ENCODE measurements at regions not wholly inside any gene's neighbourhood (a gene's known extent, or its start where the extent isn't known, plus 50 kb on each side); places are given as distances from the start of the nearest gene placed in this dataset.

GRCh38 chr1:30535595-30536325 is 187.6 kb downstream of the MATN1 start:
- Histone ChIP-seq H3K27ac (ENCODE audit: low read length) (no peak overlapping the region), H3K79me2 (replicated peaks; ENCODE audit: insufficient read depth, low read length) (no peaks in the 10 kb centered on the region), H3K9me3 (ENCODE audit: low read length) (no peaks in the 10 kb centered on the region), H3K9ac (ENCODE audit: low read length) (no peak overlapping the region), H3K27me3 (ENCODE audit: insufficient read depth, low read depth, low read length) (no peaks in the 10 kb centered on the region), H4K20me1 (ENCODE audit: insufficient read depth) (no peaks in the 10 kb centered on the region), H3K9me2 (ENCODE audit: insufficient read depth, low read length) (no peaks in the 10 kb centered on the region), H2AFZ (ENCODE audit: low read depth, low read length) (no peak overlapping the region), H3K4me3 (ENCODE audit: low read length) (no peak overlapping the region), H3F3A (ENCODE audit: insufficient read depth, low read length, poor library complexity, severe bottlenecking) (no peaks in the 10 kb centered on the region), H3K4me2 (ENCODE audit: low read length) (no peak overlapping the region), H3K36me3 (ENCODE audit: insufficient read depth, low read length) (no peaks in the 10 kb centered on the region)
- TF ChIP-seq EP300 (conservative IDR thresholded peaks at IDR 0.05; ENCODE audit: poor library complexity, severe bottlenecking) (no peak), RAD21 (conservative IDR thresholded peaks at IDR 0.05) (no peak), REST (IDR thresholded peaks at IDR 0.05; ENCODE audit: borderline replicate concordance) (no peak), SMC3 (conservative IDR thresholded peaks at IDR 0.05; ENCODE audit: poor library complexity) (no peak), EZH2 (IDR thresholded peaks at IDR 0.05; ENCODE audit: borderline replicate concordance, insufficient read depth, low read length, poor library complexity, severe bottlenecking) (no peak), TAF1 (IDR thresholded peaks at IDR 0.05; ENCODE audit: low read depth) (no peak), POLR2AphosphoS5 (IDR thresholded peaks at IDR 0.05) (no peak), MXI1 (conservative IDR thresholded peaks at IDR 0.05; ENCODE audit: poor library complexity, severe bottlenecking) (no peak)
- TF ChIP-seq, protein P1, sequence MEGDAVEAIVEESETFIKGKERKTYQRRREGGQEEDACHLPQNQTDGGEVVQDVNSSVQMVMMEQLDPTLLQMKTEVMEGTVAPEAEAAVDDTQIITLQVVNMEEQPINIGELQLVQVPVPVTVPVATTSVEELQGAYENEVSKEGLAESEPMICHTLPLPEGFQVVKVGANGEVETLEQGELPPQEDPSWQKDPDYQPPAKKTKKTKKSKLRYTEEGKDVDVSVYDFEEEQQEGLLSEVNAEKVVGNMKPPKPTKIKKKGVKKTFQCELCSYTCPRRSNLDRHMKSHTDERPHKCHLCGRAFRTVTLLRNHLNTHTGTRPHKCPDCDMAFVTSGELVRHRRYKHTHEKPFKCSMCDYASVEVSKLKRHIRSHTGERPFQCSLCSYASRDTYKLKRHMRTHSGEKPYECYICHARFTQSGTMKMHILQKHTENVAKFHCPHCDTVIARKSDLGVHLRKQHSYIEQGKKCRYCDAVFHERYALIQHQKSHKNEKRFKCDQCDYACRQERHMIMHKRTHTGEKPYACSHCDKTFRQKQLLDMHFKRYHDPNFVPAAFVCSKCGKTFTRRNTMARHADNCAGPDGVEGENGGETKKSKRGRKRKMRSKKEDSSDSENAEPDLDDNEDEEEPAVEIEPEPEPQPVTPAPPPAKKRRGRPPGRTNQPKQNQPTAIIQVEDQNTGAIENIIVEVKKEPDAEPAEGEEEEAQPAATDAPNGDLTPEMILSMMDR (IDR thresholded peaks at IDR 0.05; ENCODE audit: poor library complexity, severe bottlenecking), result no peak

- Histone ChIP-seq H3K9me3 (ENCODE audit: low read length) (no peaks in the 10 kb centered on the region), H3K36me3 (ENCODE audit: insufficient read depth, low read length) (no peaks in the 10 kb centered on the region), H3K4me2 (ENCODE audit: low read length) (no peak overlapping the region), H3K9me2 (ENCODE audit: insufficient read depth, low read length) (no peaks in the 10 kb centered on the region), H3K4me3 (ENCODE audit: low read length) (no peak overlapping the region), H3F3A (ENCODE audit: insufficient read depth, low read length, poor library complexity, severe bottlenecking) (no peaks in the 10 kb centered on the region), H3K79me2 (replicated peaks; ENCODE audit: insufficient read depth, low read length) (no peaks in the 10 kb centered on the region), H2AFZ (ENCODE audit: low read depth, low read length) (no peak overlapping the region), H3K27me3 (ENCODE audit: insufficient read depth, low read depth, low read length) (no peaks in the 10 kb centered on the region), H4K20me1 (ENCODE audit: insufficient read depth) (no peaks in the 10 kb centered on the region), H3K9ac (ENCODE audit: low read length) (no peak overlapping the region), H3K27ac (ENCODE audit: low read length) (no peak overlapping the region)
- TF ChIP-seq EZH2 (IDR thresholded peaks at IDR 0.05; ENCODE audit: borderline replicate concordance, insufficient read depth, low read length, poor library complexity, severe bottlenecking) (no peak), POLR2AphosphoS5 (IDR thresholded peaks at IDR 0.05) (no peak), TAF1 (IDR thresholded peaks at IDR 0.05; ENCODE audit: low read depth) (no peak), RAD21 (conservative IDR thresholded peaks at IDR 0.05) (no peak), SMC3 (conservative IDR thresholded peaks at IDR 0.05; ENCODE audit: poor library complexity) (no peak), EP300 (conservative IDR thresholded peaks at IDR 0.05; ENCODE audit: poor library complexity, severe bottlenecking) (no peak), MXI1 (conservative IDR thresholded peaks at IDR 0.05; ENCODE audit: poor library complexity, severe bottlenecking) (no peak), REST (IDR thresholded peaks at IDR 0.05; ENCODE audit: borderline replicate concordance) (no peak)
- TF ChIP-seq, protein P1 (IDR thresholded peaks at IDR 0.05; ENCODE audit: poor library complexity, severe bottlenecking), result no peak
These were observed 188.8 kb downstream of the MATN1 start for GRCh38 chr1:30534551-30534940.

Measured in neural cell (in vitro differentiated cells).